ENCODE measurements at regions not wholly inside any gene's neighbourhood (a gene's known extent, or its start where the extent isn't known, plus 50 kb on each side); places are given as distances from the start of the nearest gene placed in this dataset.

DNA sequence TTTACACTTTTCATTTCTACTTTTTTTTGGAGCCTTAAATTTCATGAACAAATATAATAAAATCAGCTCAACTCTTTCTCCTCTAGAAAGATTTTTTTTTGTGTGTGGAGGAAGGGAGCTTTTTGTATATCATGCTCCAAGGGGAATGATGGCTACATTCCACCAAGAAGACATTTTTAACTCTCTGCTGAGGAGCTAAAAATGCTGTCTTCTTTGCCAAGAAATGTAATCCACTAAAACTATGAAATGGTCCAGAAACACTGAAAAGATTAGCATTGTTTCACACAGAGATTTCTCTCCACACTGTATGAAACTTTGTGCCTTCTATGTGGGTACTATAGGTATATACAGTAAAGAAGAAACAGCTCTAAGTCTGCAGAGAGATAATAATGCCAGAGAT lies 74.1 kb upstream of the ANK3 start:
- no peak for DNase-seq

- DNase-seq = no peak
These were observed 72.0 kb upstream of the ANK3 start for GRCh38 chr10:60461688-60462087.

DNA sequence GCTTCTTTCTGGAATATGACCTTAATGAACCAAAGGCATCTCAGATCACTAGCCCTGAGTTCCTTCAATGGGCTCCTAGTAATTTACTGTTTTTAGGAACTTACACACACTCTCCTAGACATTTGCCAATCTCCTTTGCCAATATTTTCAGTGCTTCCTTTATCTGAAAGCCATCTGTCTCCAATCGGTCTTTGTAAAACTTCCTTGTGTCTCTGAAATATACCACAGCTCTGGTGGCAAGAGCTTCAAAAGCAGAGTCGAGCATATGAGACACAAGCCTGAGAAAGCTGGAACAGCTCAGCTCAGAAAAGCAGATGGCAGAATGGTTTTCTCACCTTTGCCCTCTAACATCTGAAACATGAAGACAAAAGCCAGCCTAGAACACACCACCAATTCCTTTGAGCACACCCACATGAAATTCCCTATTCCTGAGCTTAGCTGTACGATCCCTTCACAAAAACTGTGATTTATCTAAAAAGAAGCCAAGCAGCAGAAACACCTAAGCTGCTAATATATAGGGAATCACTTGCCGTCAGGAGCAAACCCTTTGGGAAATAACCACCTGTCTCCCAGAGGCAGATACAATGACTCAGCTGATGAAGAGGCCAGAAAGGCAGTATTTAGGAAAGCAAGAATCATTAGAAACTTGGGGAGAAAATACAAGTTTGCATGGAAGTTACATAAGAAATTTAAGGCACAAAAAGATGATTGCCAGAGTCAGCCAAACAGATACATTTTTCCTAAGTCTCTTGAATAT lies 70.2 kb upstream of the ANK3 start:
- no peak for DNase-seq

DNA sequence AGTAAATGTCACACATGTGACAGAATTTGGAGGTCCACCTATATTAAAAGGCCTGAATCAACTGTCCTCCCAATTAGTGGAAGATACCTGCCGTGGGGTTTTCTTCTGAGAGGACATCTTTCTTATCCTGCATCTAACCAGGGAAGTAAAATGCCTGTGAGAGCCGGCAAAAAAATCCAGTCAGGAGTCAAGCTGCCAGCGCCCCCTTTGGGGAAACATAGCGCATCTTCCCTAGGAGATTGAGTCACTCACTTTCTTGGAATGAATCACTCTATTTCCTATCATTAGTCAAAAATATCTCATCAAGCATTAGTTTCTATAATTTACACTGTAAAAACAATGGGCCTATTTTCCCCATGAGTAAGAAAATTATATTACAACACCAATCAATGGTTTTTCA lies 66.4 kb upstream of the ANK3 start:
- DNase-seq = no peak

DNA sequence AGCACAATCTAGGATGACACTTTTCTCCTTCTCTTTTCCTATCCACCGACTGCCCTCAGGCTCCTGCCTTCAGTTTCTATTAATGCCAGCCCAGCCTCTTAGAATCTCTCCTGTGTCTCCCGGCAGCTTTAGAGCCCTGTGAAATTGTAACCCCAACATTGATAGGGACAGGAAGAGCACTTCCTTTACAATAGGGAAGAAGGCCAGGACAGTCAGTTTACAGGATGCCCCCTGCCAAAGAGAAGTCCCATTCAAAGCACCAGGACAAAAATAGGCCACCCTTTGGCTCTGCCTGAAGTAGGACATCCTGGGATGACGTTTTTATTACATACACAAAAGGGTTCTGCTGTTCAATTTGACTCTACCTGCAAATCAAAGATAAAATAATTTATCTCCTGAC lies 64.7 kb upstream of the ANK3 start:
- DNase-seq = no peak

- no peak for DNase-seq
These were observed 63.4 kb upstream of the ANK3 start for GRCh38 chr10:60453036-60453435.

- no peak for DNase-seq
These were observed 60.6 kb upstream of the ANK3 start for GRCh38 chr10:60450291-60450690.

- no peak for DNase-seq
These were observed 58.6 kb upstream of the ANK3 start for GRCh38 chr10:60448246-60448645.

DNA sequence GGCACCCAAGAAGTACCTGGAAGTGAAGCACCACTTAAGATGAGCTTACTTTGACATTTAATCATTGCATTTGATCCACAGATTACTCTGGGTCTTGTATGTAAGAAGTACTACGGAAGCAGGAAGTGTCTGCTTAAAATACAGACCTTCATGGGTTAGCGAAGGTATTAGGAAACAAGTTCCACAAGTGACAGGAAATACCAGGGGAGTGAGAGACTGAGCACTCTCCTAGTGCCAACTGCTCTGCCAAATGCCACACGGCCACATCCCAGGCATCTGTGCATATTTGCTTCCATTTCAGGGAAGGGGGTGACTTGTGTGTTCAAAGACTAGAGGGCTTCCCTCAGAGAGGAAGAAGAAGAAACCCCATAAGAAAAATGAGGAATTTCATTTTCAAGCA lies 57.2 kb upstream of the ANK3 start:
- DNase-seq = no peak

DNA sequence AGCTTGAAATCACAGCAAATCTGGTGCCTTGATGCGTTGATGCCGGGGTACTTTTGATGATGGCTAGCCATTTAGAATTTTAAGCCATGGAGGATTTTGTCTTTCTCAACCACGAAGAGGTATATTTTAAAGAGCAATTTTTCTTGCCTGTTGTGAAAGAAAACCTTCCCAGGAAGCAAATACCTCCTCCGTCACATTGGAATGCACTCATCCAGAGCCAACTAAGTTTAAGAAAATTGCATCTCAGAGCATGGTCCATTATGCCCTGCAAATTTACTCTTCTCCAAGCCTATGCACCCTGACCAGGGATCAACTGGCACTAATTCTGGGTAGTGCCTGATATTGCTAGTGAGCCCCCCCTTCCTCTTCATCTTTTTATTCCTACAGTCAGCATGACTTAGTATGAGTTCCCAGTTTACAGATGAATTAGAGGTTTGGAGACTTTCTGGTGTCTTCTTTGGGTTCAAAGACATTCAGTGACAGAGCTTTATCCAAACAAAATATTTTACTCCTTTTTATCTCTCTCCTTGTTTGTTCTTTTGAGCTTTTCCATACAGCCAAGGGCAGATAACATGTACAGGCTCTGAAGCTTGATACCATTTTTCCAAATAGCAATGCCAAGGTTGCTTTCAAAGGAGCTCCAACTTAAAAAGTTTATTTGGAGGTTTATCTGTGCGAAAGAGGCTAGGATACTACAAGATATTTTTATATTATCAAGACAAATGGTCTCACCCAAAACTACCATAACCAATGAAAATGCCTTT lies 56.6 kb upstream of the ANK3 start:
- DNase-seq = no peak

GRCh38 chr10:60444494-60445064 lies 54.9 kb upstream of the ANK3 start:
- DNase-seq = peak; percentile 12

DNA sequence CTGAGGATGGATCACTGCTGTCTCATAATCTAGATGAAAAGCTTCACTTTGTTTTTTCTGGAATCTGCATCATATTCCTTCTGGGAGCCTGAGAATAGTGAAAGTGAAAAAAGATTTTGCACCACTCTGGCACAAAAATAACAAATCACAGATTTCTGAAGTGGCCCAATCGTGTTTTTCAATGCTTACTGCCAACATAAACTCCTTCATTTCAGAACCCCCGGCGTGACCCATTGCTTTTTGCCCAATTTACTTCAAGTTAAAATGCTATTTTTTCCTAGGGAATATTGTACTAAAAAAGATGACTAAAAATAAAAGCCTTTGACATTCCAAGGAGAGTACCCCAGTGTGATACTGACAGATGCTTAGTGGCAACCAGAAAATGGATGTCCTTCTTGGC lies 53.7 kb upstream of the ANK3 start:
- DNase-seq = no peak

- peak; percentile 6 for DNase-seq
These were observed 51.8 kb upstream of the ANK3 start for GRCh38 chr10:60441515-60441914.

GRCh38 chr10:60439641-60440040 lies 50.0 kb upstream of the ANK3 start:
- no peak for DNase-seq

Measured in NCI-H1092 treated with DMSO at 0.1 percent for 48 hours (cell line).